ENCODE measurements at regions not wholly inside any gene's neighbourhood (a gene's known extent, or its start where the extent isn't known, plus 50 kb on each side); places are given as distances from the start of the nearest gene placed in this dataset.

DNA sequence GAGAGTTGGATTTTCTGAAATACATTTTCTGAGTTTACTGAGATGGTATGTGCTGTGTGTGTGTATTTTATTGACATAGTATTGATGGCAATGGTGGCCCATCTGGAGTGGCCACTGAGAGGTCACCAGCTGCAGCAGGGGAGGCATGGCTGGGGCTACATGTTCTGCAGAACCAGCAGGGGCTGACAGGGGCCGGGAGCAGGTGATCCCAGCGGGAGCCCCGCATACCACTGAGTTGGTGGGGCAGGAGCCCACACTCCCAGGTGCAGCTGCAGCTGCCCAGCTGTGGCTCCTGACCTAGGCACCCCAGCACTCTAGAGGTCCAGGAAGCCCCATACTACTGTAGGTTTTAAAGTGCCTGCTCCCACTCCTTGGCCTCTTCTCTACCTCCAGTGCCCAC, 1044.2 kb upstream of the CDH9 start:
- intact Hi-C loops (cut with micrococcal nuclease), result no loop called here

DNA sequence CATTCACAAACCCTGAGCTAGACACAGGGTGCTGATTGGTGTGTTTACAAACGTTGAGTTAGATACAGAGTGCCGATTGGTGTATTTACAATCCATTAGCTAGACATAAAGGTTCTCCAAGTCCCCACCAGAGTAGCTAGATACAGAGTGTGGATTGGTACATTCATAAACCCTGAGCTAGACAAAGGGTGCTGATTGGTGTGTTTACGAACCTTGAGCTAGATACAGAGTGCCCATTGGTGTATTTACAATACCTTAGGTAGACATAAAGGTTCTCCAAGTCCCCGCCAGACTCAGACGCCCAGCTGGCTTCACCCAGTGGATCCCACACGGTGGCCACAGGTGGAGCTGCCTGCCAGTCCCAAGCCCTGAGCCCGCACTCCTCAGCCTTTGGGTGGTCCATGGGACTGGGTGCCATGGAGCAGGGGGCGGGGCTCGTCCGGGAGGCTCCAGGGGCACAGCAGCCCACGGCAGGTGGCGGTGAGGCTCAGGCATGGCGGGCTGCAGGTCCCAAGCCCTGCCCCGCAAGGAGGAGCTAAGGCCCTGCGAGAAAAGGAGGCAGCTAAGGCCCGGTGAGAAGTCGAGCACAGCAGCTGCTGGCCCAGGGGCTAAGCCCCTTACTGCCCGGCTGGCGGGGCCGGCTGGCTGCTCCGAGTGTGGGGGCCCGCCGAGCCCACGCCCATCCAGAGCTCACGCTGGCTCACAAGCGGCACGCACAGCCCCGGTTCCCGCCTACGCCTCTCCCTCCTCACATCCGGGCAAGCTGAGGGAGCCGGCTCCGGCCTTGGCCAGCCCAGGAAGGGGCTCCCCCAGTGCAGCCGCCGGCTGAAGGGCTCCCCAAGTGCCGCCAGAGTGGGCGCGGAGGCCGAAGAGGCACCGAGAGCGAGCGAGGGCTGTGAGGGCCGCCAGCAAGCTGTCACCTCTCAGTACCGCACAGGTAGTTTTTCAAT, 1039.2 kb upstream of the CDH9 start:
- intact Hi-C loops (cut with micrococcal nuclease), result no loop called here

DNA sequence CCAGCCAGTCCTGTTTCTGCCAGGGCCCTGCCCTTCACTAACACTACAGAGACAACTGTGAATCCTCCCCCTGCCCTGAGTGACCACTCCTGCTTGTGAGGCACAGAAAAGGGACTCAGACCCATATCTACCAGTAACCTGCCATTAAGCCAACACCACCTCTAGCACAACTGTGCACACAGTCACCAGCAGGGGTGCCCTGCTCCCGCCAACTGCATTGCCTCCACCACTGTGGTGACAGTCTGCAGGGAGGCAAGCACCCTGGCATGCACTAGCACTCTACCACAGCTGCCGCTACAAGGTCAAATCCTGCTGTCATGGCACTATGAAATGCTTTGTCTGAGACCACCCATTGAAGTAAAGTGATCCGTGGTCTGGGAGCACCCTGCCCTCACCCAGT, 1028.5 kb upstream of the CDH9 start:
- intact Hi-C loops (cut with micrococcal nuclease), result no loop called here

GRCh38 chr5:28065656-28066055, 1027.3 kb upstream of the CDH9 start:
- intact Hi-C loops (cut with micrococcal nuclease), result no loop called here

DNA sequence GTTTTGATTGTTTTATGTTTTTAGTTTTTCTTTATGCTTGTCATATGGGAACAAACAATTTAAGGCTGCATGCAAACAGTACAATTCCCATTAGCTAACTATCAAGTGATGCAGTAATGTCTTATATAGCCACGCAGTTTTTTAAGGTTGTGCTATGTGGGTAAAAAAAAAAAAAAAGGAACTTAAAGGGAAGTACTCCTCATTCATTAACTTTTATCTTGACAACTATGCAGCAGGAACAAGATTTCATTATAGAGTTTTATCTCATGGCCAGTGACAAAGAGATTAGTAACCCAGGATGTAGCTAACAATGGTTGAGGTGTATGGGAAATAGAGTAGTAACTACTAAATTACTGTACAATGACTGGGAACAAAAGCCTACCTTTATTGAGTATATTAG, 1008.2 kb upstream of the CDH9 start:
- intact Hi-C loops (cut with micrococcal nuclease), result no loop called here

- intact Hi-C loops (cut with micrococcal nuclease), result no loop called here
These were observed 989.5 kb upstream of the CDH9 start for GRCh38 chr5:28027851-28028250.

GRCh38 chr5:28017178-28017577, 978.8 kb upstream of the CDH9 start:
- intact Hi-C loops (cut with micrococcal nuclease), result no loop called here

GRCh38 chr5:28014779-28015178, 976.4 kb upstream of the CDH9 start:
- intact Hi-C loops (cut with micrococcal nuclease), result no loop called here

- intact Hi-C loops (cut with micrococcal nuclease), result no loop called here
These were observed 974.2 kb upstream of the CDH9 start for GRCh38 chr5:28012538-28012937.

GRCh38 chr5:28009576-28009975, 971.2 kb upstream of the CDH9 start:
- intact Hi-C loops (cut with micrococcal nuclease), result no loop called here

GRCh38 chr5:27996665-27997064, 958.3 kb upstream of the CDH9 start:
- intact Hi-C loops (cut with micrococcal nuclease), result no loop called here

- intact Hi-C loops (cut with micrococcal nuclease), result no loop called here
These were observed 957.5 kb upstream of the CDH9 start for GRCh38 chr5:27995867-27996266.

GRCh38 chr5:27978322-27978721, 939.9 kb upstream of the CDH9 start:
- intact Hi-C loops (cut with micrococcal nuclease), result no loop called here

- intact Hi-C loops (cut with micrococcal nuclease), result no loop called here
These were observed 930.8 kb upstream of the CDH9 start for GRCh38 chr5:27969157-27969556.

DNA sequence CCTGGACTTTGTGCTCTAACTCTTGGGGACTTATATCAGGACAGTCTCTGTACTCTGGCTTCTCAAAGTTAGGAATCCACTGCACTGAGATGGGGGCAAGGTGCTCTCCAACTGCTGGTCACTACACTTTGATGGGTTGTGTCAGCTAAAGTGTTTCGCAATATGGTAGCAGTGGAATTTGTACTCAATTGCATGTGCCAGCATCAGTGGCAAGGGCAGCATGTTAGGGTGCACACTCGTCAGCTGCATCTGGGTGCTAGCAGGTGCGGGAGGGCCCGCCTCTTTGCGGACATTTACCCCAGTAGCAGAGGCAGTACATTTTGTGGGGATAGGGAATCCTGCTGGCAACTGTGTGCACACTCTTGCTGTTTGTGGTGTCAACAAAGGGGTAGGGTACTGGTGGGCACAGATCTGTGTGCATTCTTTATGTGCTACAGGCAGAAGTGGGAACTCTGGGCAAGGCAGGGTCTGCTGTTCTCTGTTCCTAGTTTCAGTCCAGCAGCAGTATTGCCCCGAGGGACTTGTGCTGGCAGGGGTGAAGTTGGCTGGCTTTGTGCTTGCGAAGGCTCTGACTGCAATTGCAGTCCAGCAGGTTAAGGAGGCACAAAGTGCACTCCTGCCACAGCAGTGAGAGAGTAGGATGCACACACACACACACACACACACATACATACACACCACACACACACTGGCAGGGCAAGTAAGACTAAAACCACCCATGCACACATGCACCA, 924.8 kb upstream of the CDH9 start:
- intact Hi-C loops (cut with micrococcal nuclease), result no loop called here

GRCh38 chr5:27962198-27962597, 923.8 kb upstream of the CDH9 start:
- intact Hi-C loops (cut with micrococcal nuclease), result no loop called here

- intact Hi-C loops (cut with micrococcal nuclease), result no loop called here
These were observed 908.7 kb upstream of the CDH9 start for GRCh38 chr5:27947088-27947487.

DNA sequence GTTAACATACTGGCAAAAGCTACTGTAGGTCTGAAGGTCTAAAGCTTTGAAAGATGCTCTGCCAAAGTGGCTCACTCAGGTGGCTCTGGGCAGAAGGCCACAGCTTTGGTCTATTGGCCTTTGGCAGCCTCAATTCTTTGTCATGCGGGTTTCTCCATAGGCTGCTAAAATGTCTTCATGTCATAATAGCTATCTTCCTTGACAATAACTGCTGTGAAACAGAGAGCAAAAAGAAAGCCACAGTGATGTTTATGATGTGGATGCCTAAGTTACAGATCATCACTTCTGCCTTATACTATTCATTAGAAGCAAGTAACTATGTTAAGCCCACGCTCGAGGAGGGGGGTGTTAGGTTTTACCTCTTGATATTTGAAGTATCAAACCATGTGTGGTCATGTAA, 906.1 kb upstream of the CDH9 start:
- intact Hi-C loops (cut with micrococcal nuclease), result no loop called here

GRCh38 chr5:27938989-27939388, 900.6 kb upstream of the CDH9 start:
- intact Hi-C loops (cut with micrococcal nuclease), result no loop called here

GRCh38 chr5:27928060-27928459, 889.7 kb upstream of the CDH9 start:
- intact Hi-C loops (cut with micrococcal nuclease), result no loop called here

DNA sequence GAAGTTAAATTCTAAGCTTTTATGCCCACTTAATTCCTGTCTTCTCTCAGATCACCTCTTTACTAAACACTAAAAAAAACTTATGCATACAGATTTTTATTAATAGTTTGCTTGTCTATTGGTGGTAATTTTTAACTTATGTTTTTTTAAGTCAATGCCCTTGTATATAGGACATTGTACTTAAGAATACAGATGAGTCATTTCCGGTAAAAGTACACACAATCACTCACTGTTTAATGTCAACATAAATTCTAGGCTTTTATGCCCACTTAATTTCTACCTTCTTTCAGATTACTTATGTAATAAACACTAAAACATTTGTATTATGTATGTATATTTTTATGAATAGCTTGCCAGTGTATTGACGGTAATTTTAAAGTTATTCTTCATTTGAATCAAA, 872.8 kb upstream of the CDH9 start:
- intact Hi-C loops (cut with micrococcal nuclease), result no loop called here

- intact Hi-C loops (cut with micrococcal nuclease), result no loop called here
These were observed 870.0 kb upstream of the CDH9 start for GRCh38 chr5:27908341-27908740.

Measured in T-helper 1 cell treated with Interleukin-12 subunit alpha and Interleukin-12 subunit beta and Interleukin-4 antibody, amounts not matched to agents 30 ng/mL and 1 ng/mL, for 36 hours (primary cell).